DND-41 (cell line): ENCODE measurements at regions not wholly inside any gene's neighbourhood (a gene's known extent, or its start where the extent isn't known, plus 50 kb on each side); places are given as distances from the start of the nearest gene placed in this dataset.
"Not testable (repeated sequence)": the region's sequence is repeated elsewhere in the genome, so short reads cannot be mapped to it uniquely, and the experiment has no call there.

ENCODE experiments used
- ATAC-seq: fragments of 200-7000 bp; cut with Tn5 transposase; 3 replicates; pipeline ENCODE4 v1.9.1; 2021; ENCODE audit warnings: low read depth; ENCODE audit not compliant: insufficient read depth
- DNase-seq: peaks from one replicate; pipeline ENCODE4 v3.0.0-alpha.2; 2020
- H2AFZ ChIP-seq: 2 replicates; pipeline ENCODE4 v1.6.0; 2012; ENCODE audit warnings: low read depth, low read length
- H3K27ac ChIP-seq: 2 replicates; pipeline ENCODE4 v1.5.1; 2012; ENCODE audit warnings: low read length, inconsistent platforms
- H3K27me3 ChIP-seq: fragments of 200-600 bp; sonication (generic); 2 replicates; pipeline ENCODE4 v1.6.0; 2012; ENCODE audit warnings: low read length, mild to moderate bottlenecking, inconsistent platforms; ENCODE audit not compliant: insufficient read depth, poor library complexity
- H3K36me3 ChIP-seq: 2 replicates; pipeline ENCODE4 v1.5.1; 2012; ENCODE audit warnings: low read length, inconsistent platforms; ENCODE audit not compliant: insufficient read depth
- H3K4me1 ChIP-seq: 2 replicates; pipeline ENCODE4 v1.5.1; 2012; ENCODE audit warnings: mild to moderate bottlenecking, low read length; ENCODE audit not compliant: insufficient read depth
- H3K4me2 ChIP-seq: 2 replicates; pipeline ENCODE4 v1.6.0; 2012; ENCODE audit warnings: mild to moderate bottlenecking, moderate library complexity, low read length, inconsistent platforms; ENCODE audit not compliant: insufficient read depth
- H3K4me3 ChIP-seq, 2 experiments: fragments of 200-600 bp in 1 of 2; shearing (Covaris generic) in 1 of 2; 2 replicates each; pipeline ENCODE4 v1.5.1; 2012 to 2016; ENCODE audit warnings: inconsistent platforms in 2 of 2, low read length in 2 of 2, mild to moderate bottlenecking in 2 of 2, low read depth in 1 of 2, moderate library complexity in 1 of 2
- H3K79me2 ChIP-seq: 2 replicates; pipeline ENCODE4 v1.6.0; 2012; ENCODE audit warnings: low read length, inconsistent platforms; ENCODE audit not compliant: insufficient read depth
- H3K9ac ChIP-seq: 2 replicates; pipeline ENCODE4 v1.6.0; 2012; ENCODE audit warnings: low read depth, mild to moderate bottlenecking, inconsistent platforms, low read length, moderate library complexity
- H3K9me3 ChIP-seq: 2 replicates; pipeline ENCODE4 v1.5.1; 2012; ENCODE audit warnings: low read length, moderate library complexity, mild to moderate bottlenecking, inconsistent platforms; ENCODE audit not compliant: insufficient read depth, severe bottlenecking
- H4K20me1 ChIP-seq: 2 replicates; pipeline ENCODE4 v1.6.0; 2012; ENCODE audit warnings: low read length; ENCODE audit not compliant: insufficient read depth
- EZH2 ChIP-seq: IDR thresholded peaks from 3 replicates; pipeline ENCODE4 v1.6.1; 2012; ENCODE audit warnings: borderline replicate concordance, low read depth, mild to moderate bottlenecking, moderate library complexity, low read length, inconsistent platforms; ENCODE audit not compliant: severe bottlenecking
- TF ChIP-seq, protein P1 (sequence below): IDR thresholded peaks from 2 replicates; pipeline ENCODE4 v1.5.1; 2012; ENCODE audit warnings: borderline replicate concordance, low read length, moderate library complexity, mild to moderate bottlenecking; ENCODE audit not compliant: poor library complexity, severe bottlenecking; ENCODE audit errors: extremely low read depth

DNA sequence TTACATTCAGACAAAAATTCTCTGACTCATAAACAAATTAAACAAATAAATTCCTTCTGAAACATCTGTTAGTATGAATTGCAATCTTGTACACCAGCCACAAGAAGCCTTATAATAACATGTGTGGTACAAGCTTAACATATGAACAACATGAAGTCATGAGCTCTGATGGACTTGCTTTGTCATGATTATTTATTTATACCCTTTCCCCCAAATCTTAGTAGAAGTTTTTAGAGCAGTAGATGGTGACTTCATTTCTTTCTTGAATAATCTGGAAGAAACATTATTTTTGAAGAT, 633.4 kb downstream of the EPHA3 start:
- H3K79me2 ChIP-seq, result no peaks in the 10 kb centered on the region
- H3K36me3 ChIP-seq, result no peaks in the 10 kb centered on the region
- no peaks in the 10 kb centered on the region for H3K9me3 ChIP-seq
- ATAC-seq (no peak), DNase-seq (no peak)
- no peaks in the 10 kb centered on the region for H3K27me3 ChIP-seq
- H3K27ac ChIP-seq, result no peak overlapping the region
- H3K9ac ChIP-seq, result no peak overlapping the region
- no peak overlapping the region for H2AFZ ChIP-seq
- TF ChIP-seq EZH2, result no peak
- TF ChIP-seq, protein P1, sequence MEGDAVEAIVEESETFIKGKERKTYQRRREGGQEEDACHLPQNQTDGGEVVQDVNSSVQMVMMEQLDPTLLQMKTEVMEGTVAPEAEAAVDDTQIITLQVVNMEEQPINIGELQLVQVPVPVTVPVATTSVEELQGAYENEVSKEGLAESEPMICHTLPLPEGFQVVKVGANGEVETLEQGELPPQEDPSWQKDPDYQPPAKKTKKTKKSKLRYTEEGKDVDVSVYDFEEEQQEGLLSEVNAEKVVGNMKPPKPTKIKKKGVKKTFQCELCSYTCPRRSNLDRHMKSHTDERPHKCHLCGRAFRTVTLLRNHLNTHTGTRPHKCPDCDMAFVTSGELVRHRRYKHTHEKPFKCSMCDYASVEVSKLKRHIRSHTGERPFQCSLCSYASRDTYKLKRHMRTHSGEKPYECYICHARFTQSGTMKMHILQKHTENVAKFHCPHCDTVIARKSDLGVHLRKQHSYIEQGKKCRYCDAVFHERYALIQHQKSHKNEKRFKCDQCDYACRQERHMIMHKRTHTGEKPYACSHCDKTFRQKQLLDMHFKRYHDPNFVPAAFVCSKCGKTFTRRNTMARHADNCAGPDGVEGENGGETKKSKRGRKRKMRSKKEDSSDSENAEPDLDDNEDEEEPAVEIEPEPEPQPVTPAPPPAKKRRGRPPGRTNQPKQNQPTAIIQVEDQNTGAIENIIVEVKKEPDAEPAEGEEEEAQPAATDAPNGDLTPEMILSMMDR, result no peak
- H4K20me1 ChIP-seq, result no peaks in the 10 kb centered on the region
- no peak overlapping the region for H3K4me2 ChIP-seq
- H3K4me1 ChIP-seq, result no peaks in the 10 kb centered on the region
- no peak overlapping the region for H3K4me3 ChIP-seq

DNA sequence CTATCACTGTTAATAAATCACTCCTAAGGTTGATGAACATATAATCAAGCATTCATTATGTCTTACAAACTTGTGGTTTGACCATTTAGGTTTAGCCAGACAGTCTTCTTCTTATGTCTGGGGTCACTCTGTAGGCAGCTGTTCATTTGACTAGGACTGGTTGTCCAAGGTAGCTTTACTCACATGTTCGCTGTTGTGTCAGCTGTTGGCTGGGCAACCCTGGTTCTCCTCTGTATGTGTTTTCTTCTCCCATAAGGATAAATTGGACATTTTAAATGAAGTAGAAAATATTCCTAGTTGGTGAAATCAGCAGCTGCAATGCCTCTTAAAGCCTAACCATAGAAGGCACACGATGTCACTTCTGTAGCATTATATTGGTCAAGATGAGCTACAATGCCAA, 635.1 kb downstream of the EPHA3 start:
- no peak overlapping the region for H3K27ac ChIP-seq
- H3K9ac ChIP-seq, result no peak overlapping the region
- H3K36me3 ChIP-seq, result no peaks in the 10 kb centered on the region
- no peaks in the 10 kb centered on the region for H3K9me3 ChIP-seq
- no peaks in the 10 kb centered on the region for H4K20me1 ChIP-seq
- H3K79me2 ChIP-seq, result no peaks in the 10 kb centered on the region
- DNase-seq (no peak), ATAC-seq (no peak)
- no peak overlapping the region for H3K4me3 ChIP-seq
- H3K27me3 ChIP-seq, result no peaks in the 10 kb centered on the region
- H2AFZ ChIP-seq, result no peak overlapping the region
- no peak for TF ChIP-seq EZH2
- TF ChIP-seq, protein P1, result no peak
- H3K4me2 ChIP-seq, result no peak overlapping the region
- H3K4me1 ChIP-seq, result no peaks in the 10 kb centered on the region

DNA sequence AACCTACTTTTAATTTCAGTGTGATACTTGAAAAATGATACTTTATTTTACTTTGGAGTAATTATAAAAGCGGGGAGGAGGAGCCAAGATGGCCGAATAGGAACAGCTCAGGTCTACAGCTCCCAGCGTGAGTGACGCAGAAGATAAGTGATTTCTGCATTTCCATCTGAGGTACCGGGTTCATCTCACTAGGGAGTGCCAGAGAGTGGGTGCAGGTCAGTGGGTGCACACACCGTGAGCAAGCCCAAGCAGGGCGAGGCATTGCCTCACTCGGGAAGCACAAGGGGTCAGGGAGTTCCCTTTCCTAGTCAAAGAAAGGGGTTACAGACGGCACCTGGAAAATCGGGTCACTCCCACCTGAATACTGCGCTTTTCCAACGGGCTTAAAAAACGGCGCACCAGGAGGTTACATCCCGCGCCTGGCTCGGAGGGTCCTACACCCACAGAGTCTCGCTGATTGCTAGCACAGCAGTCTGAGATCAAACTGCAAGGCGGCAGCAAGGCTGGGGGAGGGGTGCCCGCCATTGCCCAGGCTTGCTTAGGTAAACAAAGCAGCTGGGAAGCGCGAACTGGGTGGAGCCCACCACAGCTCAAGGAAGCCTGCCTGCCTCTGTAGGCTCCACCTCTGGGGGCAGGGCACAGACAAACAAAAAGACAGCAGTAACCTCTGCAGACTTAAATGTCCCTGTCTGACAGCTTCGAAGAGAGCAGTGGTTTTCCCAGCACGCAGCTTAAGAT, 640.3 kb downstream of the EPHA3 start:
- not testable (repeated sequence) for H3K9me3 ChIP-seq, H3K4me1 ChIP-seq, H3K9ac ChIP-seq, H3K27ac ChIP-seq, H2AFZ ChIP-seq, ATAC-seq, H3K27me3 ChIP-seq, H4K20me1 ChIP-seq, H3K79me2 ChIP-seq, H3K4me2 ChIP-seq, H3K36me3 ChIP-seq, DNase-seq, H3K4me3 ChIP-seq

DNA sequence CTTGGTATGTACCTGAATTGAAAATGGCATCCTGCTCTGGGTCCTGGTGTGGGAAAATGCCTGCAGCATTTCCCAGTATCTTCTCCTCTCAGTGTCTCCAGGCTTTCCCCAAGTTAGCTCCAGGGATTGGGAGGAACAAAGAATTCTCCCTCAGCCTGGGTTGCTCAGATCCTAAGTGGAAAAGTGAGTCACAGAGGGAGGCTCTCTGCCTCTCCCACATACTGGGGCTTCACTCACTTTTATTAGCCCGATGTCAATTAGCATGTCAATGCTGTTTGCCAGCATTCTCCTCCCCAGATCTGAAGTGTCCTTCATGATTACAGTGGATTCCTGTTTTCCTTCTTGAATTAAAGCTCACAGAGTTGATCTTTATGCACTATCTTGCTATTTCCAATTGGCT, 655.0 kb downstream of the EPHA3 start:
- Histone ChIP-seq H3K9me3 (no peaks in the 10 kb centered on the region), H3K9ac (no peak overlapping the region), H3K79me2 (no peaks in the 10 kb centered on the region), H3K4me3 (no peak overlapping the region), H2AFZ (no peak overlapping the region), H3K27ac (no peak overlapping the region), H3K4me1 (no peaks in the 10 kb centered on the region), H3K27me3 (no peaks in the 10 kb centered on the region), H3K4me2 (no peak overlapping the region), H4K20me1 (no peaks in the 10 kb centered on the region), H3K36me3 (no peaks in the 10 kb centered on the region)
- no peak for DNase-seq
- TF ChIP-seq, protein P1, result no peak
- TF ChIP-seq EZH2, result no peak
- no peak for ATAC-seq
